H4 (cell line): ENCODE measurements at regions not wholly inside any gene's neighbourhood (a gene's known extent, or its start where the extent isn't known, plus 50 kb on each side); places are given as distances from the start of the nearest gene placed in this dataset.
"Not testable (repeated sequence)": the region's sequence is repeated elsewhere in the genome, so short reads cannot be mapped to it uniquely, and the experiment has no call there.

ENCODE experiments used
- DNase-seq: peaks from one replicate; pipeline ENCODE4 v3.0.0-alpha.2; 2015; ENCODE audit warnings: low spot score

DNA sequence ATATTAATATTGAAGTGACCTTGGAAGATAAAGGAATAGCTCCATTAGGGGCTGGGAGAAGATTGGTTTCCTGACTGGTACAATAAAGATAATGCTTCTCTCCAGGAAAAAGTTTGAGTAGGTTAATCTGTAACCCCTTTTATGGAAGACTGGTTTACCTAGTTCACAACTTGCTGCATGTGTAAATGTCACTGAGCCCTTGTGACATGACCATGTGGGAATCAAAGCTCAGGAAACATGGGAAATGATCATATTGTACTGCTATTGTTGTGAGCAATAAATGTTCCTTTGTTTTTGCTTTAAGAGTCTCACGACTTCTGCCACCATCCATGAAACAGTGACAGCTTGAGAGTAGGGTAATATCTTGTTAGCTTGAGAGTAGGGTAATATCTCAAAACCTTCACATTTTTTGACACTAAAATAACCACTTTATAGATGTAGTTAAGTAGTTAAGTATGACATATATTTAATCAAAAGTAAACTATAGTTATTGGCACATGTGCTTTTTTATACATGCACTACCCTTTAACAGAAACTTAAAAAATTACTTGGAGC is 1338.6 kb downstream of the FSCB start:
- DNase-seq, result no peak

DNA sequence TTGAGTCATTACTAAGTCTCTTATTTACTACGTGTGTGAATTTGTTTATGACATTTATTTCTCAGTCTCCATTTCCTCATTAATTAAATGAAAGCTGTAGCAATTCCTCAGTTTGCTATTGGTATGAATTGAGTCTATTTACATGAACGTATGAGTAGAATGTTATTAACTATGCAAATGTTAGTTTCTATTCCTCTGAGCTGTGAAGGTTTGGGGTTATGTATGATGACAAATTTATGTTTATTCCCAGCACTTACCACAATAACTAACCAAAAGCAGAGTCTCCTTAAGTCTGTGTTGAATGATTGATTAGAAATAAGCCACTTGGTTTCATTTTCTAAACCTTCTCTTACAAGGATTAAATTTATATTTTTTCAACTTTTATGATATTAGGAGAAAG is 1340.9 kb downstream of the FSCB start:
- no peak for DNase-seq

DNA sequence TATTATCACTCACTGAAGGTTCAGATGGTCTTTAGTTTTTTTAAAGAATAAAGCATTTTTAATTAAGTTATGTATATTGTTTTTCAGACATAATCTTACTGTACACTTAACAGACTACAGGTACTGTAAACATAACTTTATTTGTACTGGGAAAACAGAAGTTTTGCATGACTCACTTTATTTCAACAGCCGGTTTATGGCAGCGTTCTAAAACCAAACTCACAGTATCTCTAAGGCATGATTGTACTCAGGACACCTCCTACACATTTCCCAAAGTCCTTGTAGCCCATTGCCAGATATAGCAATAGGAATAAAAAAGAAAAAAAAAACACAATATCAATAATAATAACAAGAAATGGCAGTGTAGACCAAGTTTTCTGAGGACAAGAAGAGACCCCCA is 1341.4 kb downstream of the FSCB start:
- DNase-seq, result no peak

DNA sequence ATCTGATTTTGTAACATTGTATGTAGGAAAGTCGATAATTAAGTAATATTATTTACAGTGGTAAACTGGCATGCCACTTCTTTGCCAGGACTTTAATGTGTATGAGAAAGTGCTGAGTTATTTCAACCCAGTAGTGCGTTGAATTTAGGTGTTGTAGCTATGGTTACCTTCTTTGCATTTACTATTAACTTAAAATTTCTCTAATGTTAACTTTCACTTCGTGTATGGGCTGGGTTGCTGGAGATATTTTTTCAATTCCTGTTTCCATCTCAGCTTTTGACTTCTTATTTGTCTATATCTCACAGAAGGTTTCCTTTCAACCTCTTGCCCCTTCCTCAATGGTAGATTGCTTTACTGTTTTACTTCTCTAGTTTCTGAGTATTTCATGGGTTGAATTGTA is 1345.6 kb downstream of the FSCB start:
- no peak for DNase-seq

DNA sequence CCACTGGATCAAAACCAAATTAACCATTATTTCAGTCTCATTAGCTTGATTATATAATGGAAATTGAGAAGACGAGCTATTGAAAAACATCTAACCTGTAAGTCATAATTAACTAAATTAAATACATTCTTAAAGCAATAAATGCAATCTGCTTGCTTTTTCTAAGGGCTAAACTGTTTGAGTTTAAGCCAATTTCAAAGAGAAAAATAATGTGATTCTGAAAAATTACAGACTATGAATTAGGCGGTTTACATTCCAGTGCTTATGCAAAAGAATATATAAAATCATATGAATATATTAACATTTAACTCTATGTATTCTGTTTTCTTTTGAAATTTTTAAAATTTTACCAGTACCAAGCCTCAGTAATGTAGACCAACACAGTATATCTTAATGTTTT is 1349.4 kb downstream of the FSCB start:
- no peak for DNase-seq

DNA sequence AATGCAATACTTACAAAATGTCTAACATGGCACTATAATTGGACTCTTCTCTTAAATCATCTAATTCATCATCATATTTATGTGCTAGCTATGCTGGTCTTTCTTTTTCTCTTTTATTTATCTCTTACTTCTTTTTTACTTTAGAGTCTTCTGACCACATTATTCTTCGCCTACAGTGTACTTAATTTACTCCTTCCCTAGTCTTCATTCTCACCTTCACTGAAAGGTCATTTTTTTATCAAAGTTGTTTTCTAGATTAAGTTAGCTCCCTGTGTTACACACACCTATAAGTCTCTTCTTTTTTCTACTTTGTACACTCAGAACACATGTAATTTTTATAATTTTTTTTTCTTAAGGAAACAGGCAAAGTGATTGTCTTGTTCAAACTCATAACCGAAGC is 1351.2 kb downstream of the FSCB start:
- no peak for DNase-seq

DNA sequence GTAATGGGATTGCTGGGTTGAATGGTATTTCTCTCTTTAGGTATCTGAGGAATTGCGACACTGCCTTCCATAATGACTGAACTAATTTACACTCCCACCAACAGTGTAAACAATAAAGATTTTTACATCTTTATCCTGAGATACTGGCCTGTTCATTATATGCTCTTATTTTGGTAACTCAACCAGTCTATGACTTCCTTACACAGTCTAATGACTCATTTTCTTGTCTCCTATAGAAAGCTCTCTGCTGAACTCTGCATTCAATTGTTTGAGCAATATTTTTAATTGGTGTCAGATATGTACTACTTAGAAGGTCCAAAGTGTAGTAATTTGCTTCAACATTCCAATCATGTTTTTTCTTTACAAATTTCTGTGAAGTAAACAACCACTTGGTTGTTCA is 1351.8 kb downstream of the FSCB start:
- no peak for DNase-seq

DNA sequence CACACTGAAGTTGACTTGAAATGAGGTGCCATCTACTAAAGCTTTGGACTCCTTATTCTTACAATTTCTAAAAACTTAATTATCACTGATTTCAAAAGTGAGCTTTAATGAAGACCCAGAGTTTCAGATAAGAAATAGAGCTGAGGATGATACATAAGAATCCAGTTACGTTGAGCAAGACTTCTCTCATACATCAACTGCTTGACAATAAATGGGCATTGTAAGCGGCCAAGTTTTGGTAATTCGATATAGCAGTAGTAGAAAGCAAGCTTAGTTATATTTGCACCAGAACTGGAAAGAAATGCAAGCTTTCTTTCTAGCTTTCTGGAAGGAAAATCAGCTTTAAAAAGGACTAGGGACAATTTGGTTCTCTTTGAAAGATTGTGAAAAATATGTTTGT is 1359.6 kb downstream of the FSCB start:
- no peak for DNase-seq

DNA sequence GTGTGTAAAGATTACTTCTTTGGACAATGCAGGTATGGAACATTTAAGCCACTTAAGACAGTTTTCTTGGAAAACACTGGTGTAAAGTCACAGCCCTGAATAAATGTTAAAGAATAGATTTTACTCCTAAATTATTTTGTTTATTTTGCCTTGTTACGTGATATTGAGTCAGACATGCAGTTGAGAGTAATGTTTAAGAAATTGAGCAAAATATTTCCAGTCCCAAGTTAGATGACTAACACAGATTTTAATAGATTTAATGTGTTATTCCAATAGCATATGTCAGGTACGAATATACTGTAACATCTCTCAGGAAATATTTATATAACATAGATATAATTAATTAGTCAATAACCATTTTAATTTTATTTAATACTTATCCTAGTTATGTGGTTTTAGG is 1361.7 kb downstream of the FSCB start:
- no peak for DNase-seq

DNA sequence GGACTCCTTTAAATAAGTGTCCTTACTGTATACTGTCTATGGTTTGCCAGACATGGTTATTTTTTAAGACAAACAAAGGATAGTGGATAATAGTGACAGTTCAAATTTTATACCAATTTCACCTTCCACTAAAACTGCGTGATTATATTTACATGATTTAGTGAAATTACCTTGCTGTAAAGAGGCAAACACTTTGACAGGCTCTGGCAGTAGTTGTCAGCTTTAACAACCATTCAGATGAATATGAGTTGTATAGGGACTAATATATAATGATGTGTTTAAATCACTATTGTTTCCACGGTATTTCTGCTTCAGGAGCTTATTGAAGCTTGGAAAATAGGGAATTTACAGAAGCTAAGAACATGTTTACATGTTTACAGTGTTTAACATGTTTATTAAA is 1364.0 kb downstream of the FSCB start:
- DNase-seq, result no peak

DNA sequence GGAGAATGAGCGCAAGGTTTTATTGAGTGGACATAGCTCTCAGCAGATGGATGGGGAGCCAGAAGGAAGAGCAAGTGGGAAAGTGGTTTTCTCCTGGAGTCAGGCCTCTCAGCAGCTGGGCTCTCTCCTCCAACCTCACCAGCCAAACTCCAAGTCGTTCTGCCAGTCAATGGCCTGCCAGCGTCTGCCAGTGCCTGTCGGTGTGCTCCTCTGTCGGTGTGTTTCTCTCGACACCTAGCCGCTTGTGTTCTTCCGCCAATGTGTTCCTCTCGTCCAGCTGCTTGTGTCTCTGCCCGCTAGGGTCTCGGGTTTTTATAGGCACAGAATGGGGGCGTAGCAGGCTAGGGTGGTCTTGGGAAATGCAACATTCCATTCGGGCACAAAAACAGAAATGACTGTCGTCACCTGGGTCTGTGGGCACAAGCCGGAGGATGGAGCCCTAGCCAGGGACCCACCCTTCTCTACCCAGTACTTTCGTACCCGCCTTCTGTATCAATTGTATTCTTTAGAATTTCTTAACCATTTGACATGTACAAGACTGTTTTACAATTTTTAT is 1365.4 kb downstream of the FSCB start:
- no peak for DNase-seq

DNA sequence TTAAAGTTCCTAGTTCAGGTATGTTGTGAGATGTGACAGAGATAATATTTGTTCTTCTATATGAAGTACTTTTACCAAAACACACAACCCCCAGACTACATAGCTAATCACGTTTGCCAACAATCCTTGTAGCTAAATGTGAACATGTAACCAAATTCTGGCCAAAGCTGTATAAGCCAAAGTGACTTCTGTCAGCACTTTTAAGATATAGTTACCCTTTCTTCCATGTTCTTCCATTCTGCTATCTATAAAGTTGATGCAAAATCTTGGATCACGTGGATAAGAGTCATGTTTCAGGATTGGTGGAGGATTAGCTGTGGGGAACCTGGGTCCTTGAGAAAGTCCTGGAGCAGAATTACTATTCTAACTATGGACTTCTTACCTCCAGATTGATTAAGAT is 1366.6 kb downstream of the FSCB start:
- DNase-seq, result no peak

DNA sequence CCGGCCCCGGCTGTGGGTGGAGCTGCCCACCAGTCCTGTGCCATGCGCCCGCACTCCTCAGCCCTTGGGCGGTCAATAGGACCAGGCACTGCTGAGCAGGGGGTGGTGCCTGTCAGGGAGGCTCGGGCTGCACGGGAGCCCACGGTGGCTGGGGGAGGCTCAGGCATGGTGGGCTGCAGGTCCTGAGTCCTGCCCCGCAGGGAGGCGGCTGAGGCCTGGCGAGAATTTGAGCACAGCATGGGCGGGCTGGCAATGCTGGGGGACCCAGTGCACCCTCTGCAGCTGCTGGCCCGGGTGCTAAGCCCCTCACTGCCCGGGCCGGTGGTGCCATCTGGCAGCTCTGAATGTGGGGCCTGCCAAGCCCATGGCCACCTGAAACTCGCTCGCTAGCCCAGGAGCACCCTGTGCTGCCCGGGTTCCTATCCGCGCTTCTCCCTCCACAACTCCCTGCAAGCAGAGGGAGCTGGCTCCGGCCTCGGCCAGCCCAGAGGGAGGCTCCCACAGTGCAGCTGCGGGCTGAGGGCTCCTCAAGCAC is 1371.1 kb downstream of the FSCB start:
- DNase-seq, result no peak

DNA sequence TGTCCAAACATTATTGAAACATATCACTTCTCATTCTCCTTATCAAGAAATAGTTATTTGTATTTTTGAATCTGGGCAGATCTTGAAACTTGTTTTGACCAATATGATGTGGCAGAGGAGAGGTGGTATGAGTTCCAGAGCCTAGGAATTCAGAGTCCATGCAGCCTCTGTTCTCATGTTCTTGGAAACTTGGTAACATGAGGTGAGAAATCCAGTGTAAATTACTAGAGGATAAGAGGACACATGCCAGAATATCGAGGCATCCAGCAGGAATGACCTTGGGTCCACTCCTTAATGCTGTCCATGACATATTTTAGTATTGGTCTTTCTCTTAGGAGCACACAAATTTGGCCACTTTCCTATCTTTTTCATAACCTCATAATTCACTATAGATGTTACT is 1374.6 kb downstream of the FSCB start:
- DNase-seq, result no peak

DNA sequence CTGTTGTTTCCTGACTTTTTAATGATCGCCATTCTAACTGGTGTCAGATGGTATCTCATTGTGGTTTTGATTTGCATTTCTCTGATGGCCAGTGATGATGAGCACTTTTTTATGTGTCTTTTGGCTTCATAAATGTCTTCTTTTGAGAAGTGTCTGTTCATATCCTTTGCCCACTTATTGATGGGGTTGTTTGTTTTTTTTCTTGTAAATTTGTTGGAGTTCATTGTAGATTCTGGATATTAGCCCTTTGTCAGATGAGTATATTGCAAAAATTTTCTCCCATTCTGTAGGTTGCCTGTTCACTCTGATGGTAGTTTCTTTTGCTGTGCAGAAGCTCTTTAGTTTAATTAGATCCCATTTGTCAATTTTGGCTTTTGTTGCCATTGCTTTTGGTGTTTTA is 1378.7 kb downstream of the FSCB start:
- DNase-seq, result not testable (repeated sequence)

DNA sequence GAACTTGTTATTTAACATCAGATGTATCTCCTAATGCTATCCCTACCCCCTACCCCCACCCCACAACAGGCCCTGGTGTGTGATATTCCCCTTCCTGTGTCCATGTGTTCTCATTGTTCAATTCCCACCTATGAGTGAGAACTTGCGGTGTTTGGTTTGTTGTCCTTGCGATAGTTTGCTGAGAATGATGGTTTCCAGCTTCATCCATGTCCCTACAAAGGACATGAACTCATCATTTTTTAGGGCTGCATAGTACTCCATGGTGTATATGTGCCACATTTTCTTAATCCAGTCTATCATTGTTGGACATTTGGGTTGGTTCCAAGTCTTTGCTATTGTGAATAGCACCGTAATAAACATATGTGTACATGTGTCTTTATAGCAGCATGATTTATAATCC is 1379.2 kb downstream of the FSCB start:
- DNase-seq, result not testable (repeated sequence)

DNA sequence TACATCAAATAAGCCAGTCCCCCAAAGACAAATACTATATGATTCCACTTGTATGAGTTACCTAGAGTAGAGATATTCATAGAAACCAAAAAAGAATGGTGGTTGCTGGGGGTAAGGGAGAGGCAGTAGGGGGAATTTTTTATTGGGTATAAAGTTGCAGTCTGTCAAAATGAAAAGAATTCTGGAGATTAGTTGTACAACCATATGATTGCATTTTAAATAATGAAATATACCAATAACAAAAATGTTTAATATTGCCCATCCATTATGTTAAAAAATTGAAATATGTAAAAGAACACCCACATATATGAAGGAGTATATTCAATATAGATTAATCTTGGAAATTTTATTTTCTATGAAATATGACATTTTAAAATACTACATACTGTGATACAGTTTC is 1383.5 kb downstream of the FSCB start:
- DNase-seq, result no peak

DNA sequence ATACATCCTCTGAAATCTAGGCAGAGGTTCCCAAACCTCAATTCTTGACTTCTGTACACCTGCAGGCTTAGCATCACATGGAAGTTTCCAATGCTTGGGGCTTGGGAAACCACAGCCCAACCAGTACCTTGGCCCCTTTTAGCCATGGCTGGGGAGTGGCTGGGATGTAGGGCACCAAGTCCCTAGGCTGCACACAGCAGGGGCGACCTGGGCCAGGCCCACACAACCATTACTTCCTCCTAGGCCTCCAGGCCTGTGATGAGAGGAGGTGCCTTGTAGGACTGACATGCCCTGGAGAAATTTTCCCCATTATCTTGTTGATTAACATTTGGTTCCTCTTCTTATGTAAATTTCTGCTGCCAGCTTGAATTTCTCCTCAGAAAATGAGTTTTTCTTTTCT is 1387.4 kb downstream of the FSCB start:
- no peak for DNase-seq

DNA sequence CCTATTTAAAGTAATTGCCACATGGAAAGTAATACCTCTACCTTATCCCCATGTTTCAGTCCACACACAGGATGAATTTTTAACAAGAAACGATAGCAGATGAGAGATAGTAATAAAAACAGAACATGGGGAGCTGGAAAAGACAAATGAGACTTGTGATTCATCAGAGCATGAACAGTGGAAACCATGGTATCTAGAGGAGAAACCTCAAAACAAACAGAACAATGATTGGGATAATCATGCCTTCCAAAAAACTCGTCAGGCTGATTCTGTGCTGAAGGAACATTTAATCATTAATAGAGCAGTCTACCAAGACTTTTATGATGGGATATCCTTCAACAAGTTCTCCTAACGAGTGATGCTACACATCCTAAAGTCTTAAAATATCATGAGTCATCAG is 1390.7 kb downstream of the FSCB start:
- no peak for DNase-seq

DNA sequence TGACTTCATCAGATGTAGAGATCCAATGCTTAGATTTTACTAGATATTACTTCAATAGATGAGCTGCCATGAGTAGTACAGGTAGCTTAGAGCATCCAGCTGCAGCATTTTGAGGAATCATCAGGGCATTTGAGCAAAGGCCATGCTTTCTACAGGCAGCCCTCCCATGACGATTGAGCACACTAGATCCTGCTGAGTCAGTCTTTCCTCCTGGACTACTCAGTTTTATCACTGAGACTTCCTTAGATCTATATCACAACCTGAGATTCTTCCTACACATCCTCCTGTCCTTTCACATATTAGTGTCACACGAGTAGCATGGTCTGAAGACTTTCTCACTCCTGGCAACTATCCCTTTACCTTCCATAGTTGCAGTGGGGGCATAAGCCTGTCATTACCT is 1401.8 kb downstream of the FSCB start:
- no peak for DNase-seq

DNA sequence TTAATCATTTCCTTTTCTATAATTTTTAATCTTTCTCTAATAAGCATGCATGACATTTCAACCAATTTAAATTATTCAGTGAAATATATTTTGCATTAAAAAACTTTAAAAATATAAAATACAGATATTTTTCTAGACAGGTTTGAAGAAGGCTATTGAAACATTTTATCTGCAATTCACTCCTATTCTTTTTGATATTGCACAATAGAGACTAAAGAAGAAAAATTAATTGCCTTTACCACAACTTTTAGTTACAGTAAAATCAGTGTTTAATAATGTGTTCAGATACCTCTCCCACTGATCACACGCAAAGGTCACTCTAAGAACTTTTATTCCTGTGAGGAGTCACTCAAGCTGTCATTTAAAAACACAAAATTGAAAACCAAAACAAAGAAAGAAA is 1416.7 kb downstream of the FSCB start:
- no peak for DNase-seq

DNA sequence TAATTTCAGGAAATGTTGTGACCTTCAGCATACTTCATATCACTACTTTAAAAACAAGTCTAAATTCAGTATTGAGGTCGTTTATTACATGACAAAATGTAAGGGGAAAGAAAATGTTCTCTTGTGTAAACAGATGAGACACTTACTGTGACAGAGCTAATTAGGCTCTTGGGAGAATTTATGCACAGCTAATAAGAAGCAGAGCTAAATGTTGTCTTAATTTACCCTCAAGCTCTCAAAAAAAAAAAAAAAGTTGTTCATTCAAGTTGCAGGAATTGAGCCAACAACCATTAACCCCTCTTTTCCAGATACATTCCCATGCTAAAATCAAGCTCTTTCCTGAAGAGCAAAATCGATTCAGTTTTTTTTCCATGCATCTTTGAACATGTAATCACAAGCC is 1419.4 kb downstream of the FSCB start:
- DNase-seq, result no peak

DNA sequence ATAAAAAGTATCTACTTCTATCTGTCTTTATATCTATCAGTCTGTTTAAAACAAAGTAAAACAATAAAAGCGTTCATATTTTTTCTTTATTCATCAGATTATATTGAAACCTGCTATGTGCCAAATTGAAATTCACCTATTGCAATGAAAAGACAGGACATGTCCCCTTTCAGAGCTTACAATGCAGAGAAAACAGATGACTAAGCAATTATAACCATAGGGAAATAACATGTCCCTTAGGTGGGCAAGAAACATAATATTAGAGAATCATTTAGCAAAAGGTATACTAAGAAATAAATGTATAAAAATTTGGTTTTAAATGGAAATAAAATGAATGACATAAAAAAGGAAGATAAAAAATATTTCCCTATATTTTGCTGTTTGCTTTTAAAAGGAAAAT is 1421.3 kb downstream of the FSCB start:
- DNase-seq, result no peak

DNA sequence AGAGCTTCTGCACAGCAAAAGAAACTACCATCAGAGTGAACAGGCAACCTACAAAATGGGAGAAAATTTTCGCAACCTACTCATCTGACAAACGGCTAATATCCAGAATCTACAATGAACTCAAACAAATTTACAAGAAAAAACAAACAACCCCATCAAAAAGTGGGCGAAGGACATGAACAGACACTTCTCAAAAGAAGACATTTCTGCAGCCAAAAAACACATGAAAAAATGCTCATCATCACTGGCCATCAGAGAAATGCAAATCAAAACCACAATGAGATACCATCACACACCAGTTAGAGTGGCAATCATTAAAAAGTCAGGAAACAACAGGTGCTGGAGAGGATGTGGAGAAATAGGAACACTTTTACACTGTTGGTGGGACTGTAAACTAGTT is 1439.7 kb downstream of the FSCB start:
- DNase-seq, result not testable (repeated sequence)
